GM21515 (cell line): ENCODE measurements at regions not wholly inside any gene's neighbourhood (a gene's known extent, or its start where the extent isn't known, plus 50 kb on each side); places are given as distances from the start of the nearest gene placed in this dataset.
"Not testable (repeated sequence)": the region's sequence is repeated elsewhere in the genome, so short reads cannot be mapped to it uniquely, and the experiment has no call there.

Experiments used
- ATAC-seq: cut with Tn5 transposase; IDR thresholded peaks from one replicate; pipeline ENCODE4 v1.9.1; 2021; ENCODE audit not compliant: unreplicated experiment

DNA sequence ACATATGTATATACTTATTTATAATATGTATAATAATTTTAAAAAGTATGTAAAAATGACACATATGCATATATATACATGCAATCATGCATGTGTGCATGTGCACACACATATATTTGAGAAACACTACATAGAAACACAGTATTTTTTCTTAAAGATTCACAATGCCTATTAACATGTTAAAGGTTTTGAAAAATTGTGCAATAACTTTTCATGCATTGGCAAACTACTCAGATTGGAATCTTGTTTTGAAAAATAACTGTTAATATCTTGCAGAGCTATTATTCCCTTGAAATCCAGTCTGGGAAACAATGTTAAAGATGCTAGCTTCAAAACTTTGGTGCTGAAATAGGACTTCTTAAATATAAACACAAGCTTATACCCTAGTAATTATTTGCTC, 256.2 kb upstream of the P2RY1 start:
- no peak for ATAC-seq

DNA sequence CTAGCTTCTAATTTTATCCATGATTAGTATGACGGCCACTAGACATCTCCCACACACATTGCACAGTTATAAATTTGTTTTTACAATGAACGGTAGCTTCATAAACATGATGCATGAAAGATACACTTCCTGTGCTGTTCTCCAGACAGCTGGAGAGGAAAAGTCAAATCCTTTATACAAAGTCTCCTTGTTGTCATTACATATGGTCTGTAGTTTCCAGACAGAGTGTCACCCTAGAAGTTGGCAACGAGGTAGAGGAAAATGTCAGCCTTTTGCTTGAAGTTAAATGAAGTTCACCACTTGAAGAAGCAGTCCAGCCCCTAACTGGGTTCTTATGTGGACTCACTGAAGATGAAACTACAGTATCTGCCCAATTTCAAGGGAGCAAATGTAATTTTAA, 253.0 kb upstream of the P2RY1 start:
- no peak for ATAC-seq

DNA sequence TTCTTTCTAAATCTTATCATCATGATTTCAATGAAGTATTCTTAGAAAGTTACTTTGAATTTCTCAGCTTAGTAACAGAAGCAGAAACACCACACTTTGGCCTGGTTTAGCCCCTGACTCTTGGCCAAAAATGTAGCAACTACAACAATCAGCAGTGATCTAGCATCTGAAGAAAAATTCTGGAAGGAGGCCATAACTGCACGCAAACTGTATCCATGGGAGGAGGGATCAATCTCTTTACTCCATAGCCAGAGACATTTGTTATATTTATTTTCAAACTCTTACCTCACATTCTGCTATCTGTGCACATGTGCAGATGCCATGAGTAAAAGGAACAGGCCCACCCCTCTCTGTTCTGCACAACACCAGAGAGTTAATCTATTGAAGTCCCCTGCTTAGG, 251.0 kb upstream of the P2RY1 start:
- no peak for ATAC-seq

DNA sequence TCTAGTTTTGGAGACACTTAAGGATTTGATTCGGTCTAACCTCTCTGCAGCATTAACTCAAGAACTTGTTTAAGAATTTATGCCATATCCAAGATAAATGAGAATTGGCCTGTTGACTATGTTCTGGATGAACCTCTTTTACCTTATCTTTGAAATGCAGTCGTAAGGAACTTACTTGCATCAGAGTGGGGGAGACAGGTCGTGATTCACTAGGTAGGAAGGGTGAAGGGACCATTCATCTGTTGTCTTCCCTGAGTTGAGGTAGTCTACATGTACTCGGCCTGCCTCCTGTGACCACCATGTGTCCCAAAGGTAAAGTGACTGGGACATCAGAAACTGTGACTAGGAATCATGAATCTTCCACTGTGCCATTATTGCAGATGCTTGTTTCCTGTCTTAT, 248.0 kb upstream of the P2RY1 start:
- ATAC-seq = no peak

DNA sequence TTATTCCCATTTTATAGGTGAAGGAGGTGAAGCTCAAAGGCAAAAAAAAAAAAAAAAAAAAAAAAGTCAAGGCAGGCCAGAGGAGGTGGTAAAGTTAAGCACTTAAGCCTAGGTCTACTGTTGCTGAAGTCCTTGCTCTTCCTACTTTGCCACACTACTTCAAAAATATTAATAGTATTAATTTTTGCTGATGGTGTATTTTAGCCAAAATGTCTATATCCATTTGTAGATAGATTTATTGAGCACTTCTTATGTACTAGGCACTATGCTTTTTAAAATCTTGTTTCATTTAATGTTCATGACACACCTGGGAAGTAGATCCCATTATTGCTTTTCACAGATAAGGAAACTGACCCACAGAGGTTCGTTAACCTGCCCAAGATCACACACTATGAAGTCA, 247.1 kb upstream of the P2RY1 start:
- ATAC-seq = no peak

DNA sequence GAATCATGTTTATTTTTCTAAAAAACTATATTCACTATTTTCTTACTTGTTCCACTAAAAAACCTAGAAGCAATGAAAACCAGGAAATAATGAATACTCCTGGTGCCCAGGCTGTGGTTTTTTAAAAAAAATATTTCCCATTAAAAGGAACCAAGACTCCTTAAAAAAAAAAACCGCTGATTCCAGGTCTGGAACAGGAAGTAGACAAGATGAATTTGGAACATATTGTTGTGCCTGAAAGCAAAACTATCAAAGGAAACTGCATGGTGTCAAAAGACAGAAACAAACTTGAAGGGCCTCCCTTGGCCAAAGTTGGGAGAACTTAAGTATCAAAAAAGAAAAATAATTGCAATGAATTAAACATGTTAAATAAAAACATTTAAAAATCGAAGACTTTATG, 245.3 kb upstream of the P2RY1 start:
- no peak for ATAC-seq

DNA sequence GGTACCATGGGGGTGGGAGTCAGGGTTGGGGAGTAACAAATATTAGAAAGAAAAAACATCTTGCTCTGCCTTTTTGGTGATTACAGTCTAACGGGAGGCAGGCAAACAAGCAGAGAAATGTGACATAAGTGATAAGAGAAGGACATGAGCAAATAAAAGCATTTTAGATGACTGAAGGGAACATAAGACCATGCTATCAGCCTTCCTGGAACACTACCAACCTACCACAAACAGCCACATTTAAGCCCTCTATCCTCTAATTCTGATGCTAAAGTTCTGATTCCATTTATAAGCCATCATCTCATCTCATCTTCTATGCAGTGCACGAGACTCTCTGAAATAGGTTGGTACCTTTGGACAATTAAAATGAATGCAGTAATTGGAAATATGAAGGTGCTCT, 243.4 kb upstream of the P2RY1 start:
- ATAC-seq = no peak

DNA sequence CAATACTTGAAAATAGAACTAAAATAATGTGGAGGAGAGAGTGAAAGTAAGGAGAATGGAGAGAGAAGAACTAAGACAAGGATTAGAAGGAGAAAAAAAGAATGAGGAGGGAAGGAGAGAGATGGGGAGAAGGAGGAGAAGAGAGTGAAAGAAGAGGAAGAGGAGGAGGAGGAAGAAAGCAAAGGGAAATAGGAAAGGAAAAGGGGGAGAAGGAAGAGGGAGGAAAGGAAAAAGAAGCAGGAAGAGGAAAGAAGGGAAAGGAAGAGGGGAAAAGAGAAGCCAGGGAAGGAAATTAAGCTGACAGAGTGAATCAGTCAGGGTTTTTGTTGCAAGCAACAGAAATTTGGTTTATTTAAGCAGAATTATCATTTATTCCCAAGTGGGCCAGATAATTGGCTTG, 241.7 kb upstream of the P2RY1 start:
- ATAC-seq = no peak

DNA sequence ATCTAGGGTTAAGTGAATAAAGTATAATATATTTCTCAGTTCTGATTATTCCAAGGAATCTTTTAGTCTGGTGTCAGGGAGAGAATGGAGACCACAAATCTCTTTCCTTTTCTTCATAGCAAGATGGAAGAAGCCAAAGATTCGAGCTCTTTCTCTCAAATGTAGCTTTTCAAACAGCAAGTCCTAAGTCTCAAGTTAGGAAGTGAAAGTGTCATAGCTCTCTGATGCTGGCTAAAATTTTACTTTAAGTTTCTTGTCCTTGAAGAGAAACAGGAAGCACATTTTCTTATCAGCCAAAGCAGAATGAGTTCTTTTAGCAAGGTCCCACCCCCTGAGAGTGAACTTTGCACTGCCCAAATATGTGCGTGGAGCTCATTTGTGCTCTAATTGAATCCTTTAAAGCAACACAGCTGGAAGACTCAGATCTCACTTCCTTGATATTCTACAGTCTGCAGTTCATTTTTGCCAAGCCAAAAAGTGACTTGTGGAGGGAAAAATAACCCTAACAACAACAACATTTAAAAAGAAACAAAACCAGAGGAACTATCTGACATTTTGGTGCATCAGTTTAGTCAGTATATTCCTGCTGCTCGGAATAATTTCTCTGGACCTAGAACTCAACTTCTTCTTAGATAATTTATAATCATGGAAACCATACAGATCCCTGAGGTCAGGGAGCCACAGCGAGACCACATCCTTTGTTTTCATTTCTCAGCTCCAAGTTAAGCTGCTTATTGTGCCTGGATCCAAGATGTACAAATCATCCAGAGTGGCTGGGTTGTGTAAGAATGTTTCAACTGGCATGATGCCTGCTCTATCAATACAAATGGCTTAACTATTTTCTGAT, 238.7 kb upstream of the P2RY1 start:
- peak; percentile 99 for ATAC-seq

DNA sequence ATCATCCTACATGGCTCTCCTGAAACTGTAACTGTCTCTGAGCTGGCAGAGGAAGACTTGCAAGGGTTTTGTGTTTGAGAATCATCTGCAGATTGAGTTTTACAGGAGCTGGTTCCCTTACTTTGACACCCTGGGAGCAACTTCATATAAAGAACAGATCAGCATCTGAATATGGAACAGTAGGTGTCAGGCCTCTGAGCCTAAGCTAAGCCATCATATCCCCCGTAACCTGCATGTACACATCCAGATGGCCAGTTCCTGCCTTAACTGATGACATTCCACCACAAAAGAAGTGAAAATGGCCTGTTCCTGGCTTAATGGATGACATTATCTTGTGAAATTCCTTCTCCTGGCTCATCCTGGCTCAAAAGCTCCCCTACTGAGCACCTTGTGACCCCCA, 238.1 kb upstream of the P2RY1 start:
- not testable (repeated sequence) for ATAC-seq

DNA sequence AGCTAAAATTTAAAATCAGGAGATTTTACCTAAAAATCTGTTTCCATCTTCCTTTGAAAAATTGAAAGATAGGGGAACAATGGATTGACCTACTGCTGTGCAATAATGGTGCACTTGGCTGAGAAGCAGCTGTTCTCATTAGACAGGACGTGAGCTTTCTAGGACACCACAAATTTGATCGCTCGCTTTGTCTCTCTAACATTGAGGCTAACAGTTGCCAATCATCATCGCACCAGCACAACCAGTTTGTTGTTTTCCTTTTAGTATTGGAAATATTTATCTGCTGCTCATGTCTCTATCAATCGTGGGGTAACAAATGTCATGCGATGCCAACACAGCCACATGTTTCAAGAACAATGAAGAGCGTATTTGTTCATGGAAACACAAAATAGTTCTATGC, 228.8 kb upstream of the P2RY1 start:
- ATAC-seq = no peak

DNA sequence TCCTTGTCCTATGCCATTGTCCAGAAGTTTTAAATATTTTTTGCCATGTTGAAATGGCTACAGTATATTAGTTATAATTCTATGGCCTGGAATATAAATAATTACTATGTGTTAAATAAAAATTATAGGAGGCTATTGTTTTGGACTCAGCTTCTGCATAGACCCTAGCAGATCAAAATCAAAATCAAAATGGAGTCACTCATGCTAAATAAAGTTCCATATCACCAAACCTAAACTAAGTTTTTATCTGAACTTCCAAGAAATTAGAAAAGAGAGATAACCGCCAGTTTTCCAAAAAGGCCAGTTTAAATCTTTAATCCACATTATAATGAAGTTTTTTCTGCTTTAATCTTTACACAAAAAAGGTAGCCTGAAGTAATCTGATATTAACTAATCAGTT, 227.8 kb upstream of the P2RY1 start:
- ATAC-seq = no peak

DNA sequence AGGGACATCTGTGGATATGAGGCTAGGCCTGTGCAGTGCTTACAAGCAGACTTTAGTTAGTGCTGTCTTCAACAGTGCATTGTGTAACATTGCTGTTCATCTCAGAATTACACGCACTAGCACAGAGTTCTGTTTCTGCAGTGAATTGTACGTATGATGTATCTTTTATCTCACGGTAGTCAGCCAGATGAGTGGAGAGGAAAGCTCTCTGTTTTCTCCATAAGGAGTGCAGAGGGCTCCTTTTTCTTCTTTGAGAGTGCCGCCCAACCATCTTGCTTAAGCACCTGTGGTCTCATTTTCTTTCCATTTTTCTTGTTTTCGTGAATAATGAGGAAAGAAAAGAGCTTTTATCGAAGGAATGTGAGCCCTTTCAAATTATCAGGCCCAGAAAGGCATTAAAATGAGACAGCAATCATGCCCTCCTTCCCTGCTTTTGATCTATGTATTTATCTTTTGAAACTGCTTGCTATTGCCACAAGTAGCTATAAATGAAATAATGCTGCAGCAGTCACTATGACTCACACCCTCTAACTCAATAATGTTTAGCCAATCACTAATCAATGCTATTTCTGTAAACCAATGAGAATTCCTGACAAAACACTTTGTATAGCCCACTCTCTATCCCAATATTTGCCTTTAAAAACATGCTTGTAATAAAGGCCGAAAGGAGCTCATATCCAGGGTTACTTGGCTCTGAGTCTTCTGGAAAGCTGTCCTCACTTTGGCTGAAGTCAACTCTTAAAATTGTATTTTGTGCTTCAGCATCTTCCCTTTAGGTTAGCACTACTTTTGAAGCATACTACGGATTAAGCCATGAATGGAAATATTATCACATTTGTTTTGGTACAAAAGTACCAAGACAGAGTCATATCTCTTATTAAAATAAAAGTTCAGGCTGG, 226.0 kb upstream of the P2RY1 start:
- no peak for ATAC-seq

DNA sequence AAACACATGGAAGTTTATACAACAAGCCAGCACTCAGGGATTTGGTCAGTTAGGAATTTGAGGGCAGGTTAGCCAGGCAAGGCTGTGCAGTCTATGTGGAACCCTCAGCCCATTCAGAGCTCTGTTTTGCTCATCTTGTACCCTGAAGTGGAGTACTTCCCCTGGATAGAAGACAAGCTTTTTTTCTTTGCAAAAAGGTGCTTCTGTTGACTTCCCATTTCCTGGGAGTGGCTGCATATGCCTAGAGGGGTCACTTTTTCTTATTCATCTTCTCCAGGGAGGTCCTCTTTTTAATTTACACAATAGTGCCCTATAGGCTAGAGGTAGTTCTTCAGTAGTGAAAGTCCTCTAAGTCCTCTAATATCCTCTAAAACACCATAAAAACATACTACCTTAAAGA, 225.0 kb upstream of the P2RY1 start:
- no peak for ATAC-seq

DNA sequence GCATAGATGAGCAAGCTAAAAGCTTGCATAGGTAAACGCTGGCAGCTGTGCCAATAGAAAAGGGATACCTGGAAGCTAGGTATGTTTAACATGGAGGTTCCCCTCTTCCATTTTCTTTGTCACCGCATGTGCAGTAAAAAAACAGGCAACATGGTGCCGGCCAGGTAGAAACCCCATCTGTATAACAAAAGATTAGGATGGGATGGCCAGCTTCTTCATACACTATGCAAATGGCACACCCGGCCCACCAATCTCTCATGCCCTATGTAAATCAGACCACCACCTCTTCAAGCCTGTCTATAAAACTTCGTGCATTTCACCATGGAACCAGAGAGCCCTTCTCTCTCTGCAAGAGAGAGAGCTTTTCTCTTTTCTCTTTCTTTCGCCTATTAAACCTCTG, 224.3 kb upstream of the P2RY1 start:
- ATAC-seq = no peak

DNA sequence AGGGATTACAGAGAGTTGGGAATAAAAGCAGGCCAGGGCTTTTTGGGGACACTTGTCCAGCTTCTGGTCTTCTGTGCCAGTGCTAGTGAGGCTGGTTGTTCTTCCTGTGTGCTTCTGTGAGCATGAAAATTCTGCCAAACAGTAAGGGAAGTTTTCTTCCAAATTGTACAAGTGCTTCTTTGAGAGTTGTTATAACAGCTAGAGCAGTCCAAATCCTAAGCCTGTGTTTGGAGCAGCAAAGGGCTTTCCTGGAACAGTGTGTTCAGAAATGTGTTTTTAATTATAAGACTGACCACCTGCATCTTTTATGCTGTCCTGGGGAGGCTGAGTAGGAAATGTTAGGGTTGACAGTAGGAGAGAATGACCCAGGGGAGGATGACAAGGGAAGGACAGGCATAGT, 223.0 kb upstream of the P2RY1 start:
- ATAC-seq = no peak

DNA sequence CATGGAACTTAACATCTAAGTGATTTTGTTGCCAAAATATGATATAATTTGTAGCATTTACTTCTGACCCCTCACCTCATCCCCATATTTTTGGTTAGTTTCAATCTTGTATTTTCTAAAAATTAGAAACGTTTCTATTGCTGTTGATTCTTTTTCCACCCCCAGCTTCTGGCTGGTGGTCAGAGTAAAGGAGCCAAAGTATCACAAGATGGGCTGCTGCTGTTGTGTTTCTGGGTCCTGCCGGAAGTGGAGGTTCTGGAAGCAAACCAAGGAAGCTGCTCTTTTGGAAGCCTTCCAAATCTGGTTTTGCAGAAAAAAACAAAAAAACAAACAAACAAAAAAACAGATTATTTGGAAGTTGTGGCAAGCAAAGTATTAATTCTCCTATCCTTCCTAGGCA, 221.1 kb upstream of the P2RY1 start:
- no peak for ATAC-seq

DNA sequence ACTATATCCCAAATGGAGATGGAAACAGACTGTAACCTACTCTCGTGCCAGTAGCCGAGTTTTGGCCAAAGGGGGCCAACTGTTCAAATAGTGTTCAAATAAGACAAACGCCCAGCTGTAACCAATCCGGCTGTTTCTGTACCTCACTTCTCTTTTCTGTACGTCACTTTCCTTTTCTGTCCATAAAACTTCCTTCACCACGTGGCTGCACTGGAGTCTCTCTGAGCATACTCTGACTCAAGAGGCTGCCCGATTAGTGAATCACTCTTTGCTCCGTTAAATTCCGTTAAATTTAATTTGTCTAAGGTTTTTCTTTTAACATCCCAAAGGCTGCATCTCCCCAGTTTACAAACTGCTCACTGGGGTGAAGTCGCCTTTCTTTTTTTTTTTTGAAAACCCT, 219.2 kb upstream of the P2RY1 start:
- ATAC-seq = no peak

DNA sequence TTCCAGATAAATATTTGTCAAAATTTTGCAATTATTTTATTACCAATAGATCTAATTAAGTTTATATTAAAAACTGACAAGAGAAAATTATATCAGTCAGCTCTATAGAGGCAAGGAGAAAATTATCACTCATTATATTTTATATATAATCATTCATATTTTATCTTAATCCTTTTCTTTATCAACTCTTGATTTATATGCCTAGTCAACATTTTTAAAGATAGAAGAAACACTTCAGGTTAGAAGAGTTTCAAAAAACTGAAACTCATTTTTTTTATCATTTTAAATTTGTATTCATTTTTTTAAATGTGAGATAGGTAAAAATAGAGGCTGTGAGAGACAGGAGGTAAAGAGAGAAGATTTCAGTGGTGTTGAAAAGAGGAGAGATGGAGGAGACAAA, 217.3 kb upstream of the P2RY1 start:
- ATAC-seq = no peak

DNA sequence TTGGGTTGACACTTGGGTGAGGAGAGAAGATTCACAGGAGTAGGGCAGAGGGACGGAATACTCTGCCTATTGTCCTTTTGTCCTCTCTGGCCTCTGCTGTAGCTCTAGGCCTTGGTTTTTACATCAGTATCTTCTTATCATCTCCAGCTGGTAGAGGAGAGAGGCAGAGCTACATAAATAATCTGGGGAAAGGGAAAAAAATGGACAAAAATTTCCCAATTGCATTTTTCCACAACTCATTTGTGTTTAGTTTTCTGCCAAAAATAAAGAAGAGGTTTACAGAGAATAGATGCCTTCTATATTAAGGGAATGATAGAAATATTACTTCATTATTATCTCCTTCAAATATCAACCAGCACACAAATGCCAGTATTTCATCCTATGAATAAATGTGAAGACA, 216.4 kb upstream of the P2RY1 start:
- ATAC-seq = no peak

DNA sequence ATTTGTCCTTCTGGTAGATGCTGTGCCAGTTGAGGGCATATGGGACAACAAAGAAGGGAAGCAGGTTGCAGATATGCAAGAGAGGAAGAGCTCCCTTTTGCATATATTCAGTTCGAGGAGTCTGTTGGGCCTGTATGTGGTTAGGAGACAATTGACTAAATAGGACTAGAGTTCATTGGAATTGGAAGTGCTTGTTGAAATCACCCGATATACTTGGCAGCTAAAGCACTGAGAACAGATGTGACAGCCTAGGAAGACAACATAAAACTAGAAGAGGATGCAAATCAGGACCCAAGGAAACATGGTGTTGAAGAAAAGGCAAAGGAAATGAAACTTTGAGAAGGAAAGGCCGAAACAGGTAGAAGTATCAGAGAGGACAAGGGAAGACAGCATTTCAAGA, 215.2 kb upstream of the P2RY1 start:
- ATAC-seq = no peak

DNA sequence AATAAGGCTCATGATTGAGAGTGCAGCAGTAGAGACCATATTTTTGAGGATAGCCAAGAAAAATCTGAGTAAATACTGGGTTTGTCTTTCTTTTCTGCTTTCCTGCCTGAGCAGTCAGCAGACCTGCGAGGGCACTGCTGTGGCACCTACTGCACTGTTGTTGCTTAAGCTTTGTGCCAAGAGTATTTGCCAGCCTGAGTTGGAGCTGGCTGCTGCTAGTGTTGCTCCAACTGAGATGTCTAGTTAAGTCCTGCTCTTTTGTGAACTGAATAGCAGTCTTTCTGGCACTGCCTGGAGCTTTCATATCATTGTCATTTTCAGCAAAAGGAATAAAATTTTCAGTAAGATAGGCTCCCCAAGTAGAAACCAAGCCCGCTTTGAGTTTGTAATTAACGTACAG, 214.5 kb upstream of the P2RY1 start:
- ATAC-seq = no peak
